Hepatocyte (in vitro differentiated cells): ENCODE measurements at regions not wholly inside any gene's neighbourhood (a gene's known extent, or its start where the extent isn't known, plus 50 kb on each side); places are given as distances from the start of the nearest gene placed in this dataset.

Experiments
- DNase-seq: peaks from one replicate; pipeline ENCODE4 v3.0.0-alpha.2; 2016; ENCODE audit warnings: low spot score
- H2AFZ ChIP-seq: fragments of 200-600 bp; sonication (generic); 2 replicates; pipeline ENCODE4 v1.6.0; 2016; ENCODE audit warnings: antibody characterized with exemption, mild to moderate bottlenecking
- H3K27ac ChIP-seq: fragments of 200-600 bp; sonication (generic); 2 replicates; pipeline ENCODE4 v1.5.1; 2016; ENCODE audit warnings: mild to moderate bottlenecking
- H3K27me3 ChIP-seq: fragments of 200-600 bp; sonication (generic); 2 replicates; pipeline ENCODE4 v1.6.1; 2016
- H3K36me3 ChIP-seq: fragments of 200-600 bp; sonication (generic); replicated peaks from 2 replicates; pipeline ENCODE4 v1.5.1; 2016; ENCODE audit warnings: low read depth; ENCODE audit not compliant: insufficient read depth
- H3K4me1 ChIP-seq: fragments of 200-600 bp; sonication (generic); 2 replicates; pipeline ENCODE4 v1.5.1; 2016; ENCODE audit warnings: mild to moderate bottlenecking, moderate library complexity; ENCODE audit not compliant: insufficient read depth
- H3K4me2 ChIP-seq: fragments of 200-600 bp; sonication (generic); 2 replicates; pipeline ENCODE4 v1.6.0; 2016
- H3K4me3 ChIP-seq: fragments of 200-600 bp; sonication (generic); 2 replicates; pipeline ENCODE4 v1.5.1; 2016; ENCODE audit warnings: mild to moderate bottlenecking
- H3K79me2 ChIP-seq: fragments of 200-600 bp; sonication (generic); 2 replicates; pipeline ENCODE4 v1.6.0; 2017; ENCODE audit warnings: mild to moderate bottlenecking
- H3K9me2 ChIP-seq: fragments of 200-600 bp; sonication (generic); replicated peaks from 2 replicates; pipeline ENCODE4 v1.6.0; 2017; ENCODE audit warnings: mild to moderate bottlenecking; ENCODE audit not compliant: insufficient read depth
- H3K9me3 ChIP-seq: fragments of 200-600 bp; sonication (generic); 2 replicates; pipeline ENCODE4 v1.5.1; 2016; ENCODE audit warnings: low read depth, mild to moderate bottlenecking
- H4K20me1 ChIP-seq: fragments of 200-600 bp; sonication (generic); 2 replicates; pipeline ENCODE4 v1.6.0; 2016; ENCODE audit warnings: mild to moderate bottlenecking; ENCODE audit not compliant: insufficient read depth, poor library complexity, severe bottlenecking
- EZH2 ChIP-seq: fragments of 200-600 bp; sonication (generic); IDR thresholded peaks from 2 replicates; pipeline ENCODE4 v1.6.1; 2016; ENCODE audit warnings: antibody characterized with exemption, mild to moderate bottlenecking, borderline replicate concordance
- EZH2phosphoT487 ChIP-seq: fragments of 200-600 bp; sonication (generic); IDR thresholded peaks from one replicate; pipeline ENCODE4 v1.6.1; 2018; ENCODE audit warnings: antibody characterized with exemption, mild to moderate bottlenecking, low read depth, moderate library complexity; ENCODE audit not compliant: unreplicated experiment, severe bottlenecking
- WGBS: methylation state at CpG from one replicate; pipeline ENCODE4 v1.1.6; 2016; ENCODE audit warnings: low lambda C conversion rate; ENCODE audit errors: missing lambda C conversion rate; 5-methylcytosine and 5-hydroxymethylcytosine counted together
- TF ChIP-seq, protein P1 (sequence below): fragments of 200-600 bp; sonication (generic); IDR thresholded peaks from 2 replicates; pipeline ENCODE4 v1.5.1; 2016; ENCODE audit warnings: antibody characterized with exemption, mild to moderate bottlenecking; ENCODE audit not compliant: poor library complexity

GRCh38 chr10:88194961-88195367, 331.5 kb downstream of the PTEN start:
- 18% methylated on average over 2 of the region's 2 CpGs for WGBS
- Histone ChIP-seq H4K20me1 (no peaks in the 10 kb centered on the region), H2AFZ (no peak overlapping the region), H3K27ac (peak overlapping the region; percentile 62), H3K4me3 (no peak overlapping the region), H3K9me3 (no peaks in the 10 kb centered on the region), H3K79me2 (no peaks in the 10 kb centered on the region), H3K4me1 (peaks cover 9% of the 10 kb centered on the region), H3K27me3 (no peaks in the 10 kb centered on the region), H3K4me2 (no peak overlapping the region), H3K36me3 (no peaks in the 10 kb centered on the region), H3K9me2 (no peaks in the 10 kb centered on the region)
- TF ChIP-seq, protein P1, sequence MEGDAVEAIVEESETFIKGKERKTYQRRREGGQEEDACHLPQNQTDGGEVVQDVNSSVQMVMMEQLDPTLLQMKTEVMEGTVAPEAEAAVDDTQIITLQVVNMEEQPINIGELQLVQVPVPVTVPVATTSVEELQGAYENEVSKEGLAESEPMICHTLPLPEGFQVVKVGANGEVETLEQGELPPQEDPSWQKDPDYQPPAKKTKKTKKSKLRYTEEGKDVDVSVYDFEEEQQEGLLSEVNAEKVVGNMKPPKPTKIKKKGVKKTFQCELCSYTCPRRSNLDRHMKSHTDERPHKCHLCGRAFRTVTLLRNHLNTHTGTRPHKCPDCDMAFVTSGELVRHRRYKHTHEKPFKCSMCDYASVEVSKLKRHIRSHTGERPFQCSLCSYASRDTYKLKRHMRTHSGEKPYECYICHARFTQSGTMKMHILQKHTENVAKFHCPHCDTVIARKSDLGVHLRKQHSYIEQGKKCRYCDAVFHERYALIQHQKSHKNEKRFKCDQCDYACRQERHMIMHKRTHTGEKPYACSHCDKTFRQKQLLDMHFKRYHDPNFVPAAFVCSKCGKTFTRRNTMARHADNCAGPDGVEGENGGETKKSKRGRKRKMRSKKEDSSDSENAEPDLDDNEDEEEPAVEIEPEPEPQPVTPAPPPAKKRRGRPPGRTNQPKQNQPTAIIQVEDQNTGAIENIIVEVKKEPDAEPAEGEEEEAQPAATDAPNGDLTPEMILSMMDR, result no peak
- no peak for DNase-seq

GRCh38 chr10:88195841-88196240, 332.4 kb downstream of the PTEN start:
- H3K4me2 ChIP-seq, result peak overlapping the region; percentile 9
- H4K20me1 ChIP-seq, result no peaks in the 10 kb centered on the region
- no peaks in the 10 kb centered on the region for H3K9me3 ChIP-seq
- peak overlapping the region; percentile 62 for H3K27ac ChIP-seq
- H3K4me1 ChIP-seq, result peaks cover 9% of the 10 kb centered on the region
- no peak overlapping the region for H3K4me3 ChIP-seq
- H2AFZ ChIP-seq, result no peak overlapping the region
- H3K79me2 ChIP-seq, result no peaks in the 10 kb centered on the region
- WGBS, result 30% methylated on average over 2 of the region's 2 CpGs
- TF ChIP-seq, protein P1, result no peak
- TF ChIP-seq EZH2phosphoT487 (no peak), EZH2 (no peak)
- no peaks in the 10 kb centered on the region for H3K27me3 ChIP-seq
- no peaks in the 10 kb centered on the region for H3K36me3 ChIP-seq
- no peaks in the 10 kb centered on the region for H3K9me2 ChIP-seq
- no peak for DNase-seq

- no peaks in the 10 kb centered on the region for H4K20me1 ChIP-seq
- H3K36me3 ChIP-seq, result no peaks in the 10 kb centered on the region
- H3K79me2 ChIP-seq, result no peaks in the 10 kb centered on the region
- H3K4me1 ChIP-seq, result peaks cover 9% of the 10 kb centered on the region
- H3K9me3 ChIP-seq, result no peaks in the 10 kb centered on the region
- no peak overlapping the region for H3K4me2 ChIP-seq
- no peak overlapping the region for H3K4me3 ChIP-seq
- no peaks in the 10 kb centered on the region for H3K9me2 ChIP-seq
- peak overlapping the region; percentile 47 for H3K27ac ChIP-seq
- WGBS, result 25% methylated on average over 1 of the region's 1 CpG
- H3K27me3 ChIP-seq, result no peaks in the 10 kb centered on the region
- DNase-seq, result peak; percentile 27
- no peak overlapping the region for H2AFZ ChIP-seq
- TF ChIP-seq, protein P1, result no peak
- TF ChIP-seq EZH2, result no peak
- TF ChIP-seq EZH2phosphoT487, result no peak
Observed at GRCh38 chr10:88196291-88196690, 332.9 kb downstream of the PTEN start.

DNA sequence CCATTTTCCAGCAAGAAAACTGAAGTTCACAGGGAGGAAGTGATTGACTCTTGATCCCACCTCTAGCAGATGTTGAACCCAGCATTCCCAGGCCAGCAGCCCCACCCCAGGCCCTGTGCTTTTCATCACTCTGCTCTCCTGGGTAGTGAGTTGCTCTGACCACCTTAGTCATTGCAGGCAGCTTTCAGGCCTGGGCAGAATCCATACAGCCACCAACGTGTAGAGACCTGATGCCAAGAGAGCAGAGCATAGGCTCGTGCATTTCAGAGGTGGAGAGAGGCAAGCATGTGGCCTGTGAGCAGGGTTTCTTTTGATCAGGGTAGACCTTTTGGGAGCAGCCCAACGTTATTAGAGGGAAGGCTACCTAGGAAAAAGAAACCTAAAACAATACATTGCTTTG, 334.6 kb downstream of the PTEN start:
- H3K27me3 ChIP-seq, result no peaks in the 10 kb centered on the region
- H3K79me2 ChIP-seq, result no peaks in the 10 kb centered on the region
- no peak overlapping the region for H2AFZ ChIP-seq
- WGBS, result 91% methylated on average over 3 of the region's 3 CpGs
- H3K4me2 ChIP-seq, result no peak overlapping the region
- peaks cover 9% of the 10 kb centered on the region for H3K4me1 ChIP-seq
- no peaks in the 10 kb centered on the region for H4K20me1 ChIP-seq
- no peaks in the 10 kb centered on the region for H3K9me2 ChIP-seq
- H3K4me3 ChIP-seq, result no peak overlapping the region
- H3K27ac ChIP-seq, result no peak overlapping the region
- DNase-seq, result no peak
- TF ChIP-seq, protein P1, result no peak
- TF ChIP-seq EZH2phosphoT487, result no peak
- TF ChIP-seq EZH2, result no peak
- no peaks in the 10 kb centered on the region for H3K9me3 ChIP-seq
- no peaks in the 10 kb centered on the region for H3K36me3 ChIP-seq
